ENCODE measurements at regions not wholly inside any gene's neighbourhood (a gene's known extent, or its start where the extent isn't known, plus 50 kb on each side); places are given as distances from the start of the nearest gene placed in this dataset.

DNA sequence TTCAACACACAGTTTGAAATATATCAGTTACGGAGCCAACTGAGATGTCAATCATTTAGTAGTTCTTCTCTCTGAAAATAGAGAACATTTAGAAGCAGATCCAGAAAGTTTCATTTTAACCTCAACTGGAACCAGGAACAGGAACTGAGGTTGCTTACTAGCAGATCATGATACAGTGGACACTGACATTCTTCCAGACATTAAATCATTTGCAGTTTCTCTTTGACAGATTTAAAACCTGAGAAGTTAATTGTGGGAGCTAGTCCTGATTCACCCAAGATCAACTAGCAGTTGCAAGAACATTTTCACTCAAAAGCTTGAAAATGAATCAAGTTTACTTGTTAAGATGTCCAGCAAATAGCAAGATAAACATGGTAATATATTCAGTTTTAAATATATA, 135.4 kb downstream of the SLC17A6 start:
- DNase-seq (ENCODE audit: low spot score in 2 of 2) = no peak
- TF ChIP-seq, protein P1, sequence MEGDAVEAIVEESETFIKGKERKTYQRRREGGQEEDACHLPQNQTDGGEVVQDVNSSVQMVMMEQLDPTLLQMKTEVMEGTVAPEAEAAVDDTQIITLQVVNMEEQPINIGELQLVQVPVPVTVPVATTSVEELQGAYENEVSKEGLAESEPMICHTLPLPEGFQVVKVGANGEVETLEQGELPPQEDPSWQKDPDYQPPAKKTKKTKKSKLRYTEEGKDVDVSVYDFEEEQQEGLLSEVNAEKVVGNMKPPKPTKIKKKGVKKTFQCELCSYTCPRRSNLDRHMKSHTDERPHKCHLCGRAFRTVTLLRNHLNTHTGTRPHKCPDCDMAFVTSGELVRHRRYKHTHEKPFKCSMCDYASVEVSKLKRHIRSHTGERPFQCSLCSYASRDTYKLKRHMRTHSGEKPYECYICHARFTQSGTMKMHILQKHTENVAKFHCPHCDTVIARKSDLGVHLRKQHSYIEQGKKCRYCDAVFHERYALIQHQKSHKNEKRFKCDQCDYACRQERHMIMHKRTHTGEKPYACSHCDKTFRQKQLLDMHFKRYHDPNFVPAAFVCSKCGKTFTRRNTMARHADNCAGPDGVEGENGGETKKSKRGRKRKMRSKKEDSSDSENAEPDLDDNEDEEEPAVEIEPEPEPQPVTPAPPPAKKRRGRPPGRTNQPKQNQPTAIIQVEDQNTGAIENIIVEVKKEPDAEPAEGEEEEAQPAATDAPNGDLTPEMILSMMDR (IDR thresholded peaks at IDR 0.05) = no peak
- TF ChIP-seq POLR2A (IDR thresholded peaks at IDR 0.05) = no peak
- 84 to 93% methylated on average over 1 of the region's 1 CpG for WGBS, 2 donors
- H3K4me3 ChIP-seq (ENCODE audit: low read depth, poor library complexity, severe bottlenecking) = no peak overlapping the region
- intact Hi-C loops (cut with DNase I; ENCODE audit: low total_unique reads) = no loop called here

DNA sequence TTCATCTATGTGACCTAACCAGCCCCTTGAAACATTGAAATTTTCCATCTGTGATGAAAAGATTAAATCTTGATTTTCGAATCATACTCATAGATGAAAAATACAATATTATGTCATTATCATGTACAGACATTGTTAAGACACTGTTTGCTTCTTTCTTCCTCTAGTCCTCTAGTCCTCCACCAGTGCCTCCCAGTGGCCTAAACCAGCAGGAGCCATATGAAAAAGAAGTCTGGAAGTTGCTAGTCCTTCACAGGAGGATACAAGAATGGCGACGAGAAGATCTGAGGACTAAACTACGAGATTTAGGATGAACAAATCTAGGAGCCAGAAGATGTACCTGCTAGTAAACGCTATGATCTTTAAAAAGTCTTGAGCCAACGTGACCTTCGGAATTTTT, 134.1 kb downstream of the SLC17A6 start:
- WGBS, 2 donors = 85 to 91% methylated on average over 7 of the region's 7 CpGs
- intact Hi-C loops (cut with DNase I; ENCODE audit: low total_unique reads) = no loop called here
- no peak for DNase-seq (ENCODE audit: low spot score in 2 of 2)
- TF ChIP-seq, protein P1 (IDR thresholded peaks at IDR 0.05) = no peak
- TF ChIP-seq POLR2A (IDR thresholded peaks at IDR 0.05) = no peak
- H3K4me3 ChIP-seq (ENCODE audit: low read depth, poor library complexity, severe bottlenecking) = no peak overlapping the region

DNA sequence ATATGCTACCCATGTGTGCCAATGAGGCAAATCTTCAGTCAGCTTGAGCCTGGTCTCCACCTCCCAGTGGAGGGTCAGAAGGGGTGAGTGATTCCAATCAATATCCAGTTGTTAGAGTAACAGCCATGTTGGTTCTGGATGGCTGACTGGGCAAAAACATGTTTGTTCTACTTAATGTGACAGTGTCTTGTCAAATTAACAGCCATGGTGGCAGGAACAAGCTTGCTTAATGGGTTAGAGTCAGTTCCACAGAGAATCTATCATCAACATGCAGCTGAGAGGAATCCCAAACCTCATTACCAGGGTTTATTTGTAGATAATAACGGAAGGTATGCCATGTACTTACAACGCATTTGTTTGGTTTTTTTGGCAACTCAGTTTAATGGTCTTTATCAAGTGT, 133.2 kb downstream of the SLC17A6 start:
- H3K4me3 ChIP-seq (ENCODE audit: low read depth, poor library complexity, severe bottlenecking) = no peak overlapping the region
- no peak for DNase-seq (ENCODE audit: low spot score in 2 of 2)
- 93 to 95% methylated on average over 2 of the region's 2 CpGs for WGBS, 2 donors
- TF ChIP-seq, protein P1 (IDR thresholded peaks at IDR 0.05) = no peak
- TF ChIP-seq POLR2A (IDR thresholded peaks at IDR 0.05) = no peak
- intact Hi-C loops (cut with DNase I; ENCODE audit: low total_unique reads) = no loop called here

DNA sequence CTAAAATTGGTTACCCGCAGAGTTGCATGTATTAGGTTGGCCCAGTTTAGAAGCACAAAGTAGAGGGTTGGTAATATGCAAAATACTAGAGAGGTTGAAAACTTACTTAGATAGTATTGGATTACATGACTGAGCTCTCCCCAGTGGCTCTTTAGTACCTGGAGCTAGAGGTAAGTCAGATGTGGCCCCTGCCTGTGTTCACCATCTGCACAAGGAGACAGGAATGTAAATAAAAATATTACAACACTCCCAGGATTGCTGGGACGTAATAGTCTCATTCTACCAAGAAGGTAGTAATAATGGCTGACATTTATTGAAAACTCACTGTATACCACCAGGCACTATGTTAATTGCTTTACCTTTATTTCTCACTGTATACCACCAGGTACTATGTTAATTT, 129.6 kb downstream of the SLC17A6 start:
- 91 to 97% methylated on average over 2 of the region's 2 CpGs for WGBS, 2 donors
- no peak overlapping the region for H3K4me3 ChIP-seq (ENCODE audit: low read depth, poor library complexity, severe bottlenecking)
- no peak for DNase-seq (ENCODE audit: low spot score in 2 of 2)
- TF ChIP-seq POLR2A (IDR thresholded peaks at IDR 0.05) = no peak
- TF ChIP-seq, protein P1 (IDR thresholded peaks at IDR 0.05) = no peak
- intact Hi-C loops (cut with DNase I; ENCODE audit: low total_unique reads) = no loop called here

DNA sequence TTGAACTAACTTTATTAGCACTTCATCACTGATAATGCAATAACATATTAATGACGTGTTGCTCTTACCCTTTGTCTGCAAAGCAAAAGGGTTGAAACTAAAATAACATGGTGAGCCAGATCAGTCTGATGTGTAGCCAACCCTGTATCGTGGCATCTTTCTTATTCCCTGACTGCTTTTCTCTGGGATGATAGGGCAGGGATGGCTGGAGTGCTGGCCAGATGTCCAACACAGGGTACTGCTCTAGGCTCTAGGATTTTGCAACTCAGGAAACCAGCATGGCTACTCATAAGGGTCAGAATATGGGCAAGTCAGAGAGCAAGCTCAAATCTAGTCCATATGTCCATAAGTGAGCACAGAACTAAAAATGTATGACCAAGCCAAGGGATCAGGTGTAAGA, 129.1 kb downstream of the SLC17A6 start:
- intact Hi-C loops (cut with DNase I; ENCODE audit: low total_unique reads) = no loop called here
- no peak overlapping the region for H3K4me3 ChIP-seq (ENCODE audit: low read depth, poor library complexity, severe bottlenecking)
- TF ChIP-seq, protein P1 (IDR thresholded peaks at IDR 0.05) = no peak
- no peak for TF ChIP-seq POLR2A (IDR thresholded peaks at IDR 0.05)
- no peak for DNase-seq (ENCODE audit: low spot score in 2 of 2)
- WGBS, 2 donors = 68 to 94% methylated on average over 2 of the region's 2 CpGs

DNA sequence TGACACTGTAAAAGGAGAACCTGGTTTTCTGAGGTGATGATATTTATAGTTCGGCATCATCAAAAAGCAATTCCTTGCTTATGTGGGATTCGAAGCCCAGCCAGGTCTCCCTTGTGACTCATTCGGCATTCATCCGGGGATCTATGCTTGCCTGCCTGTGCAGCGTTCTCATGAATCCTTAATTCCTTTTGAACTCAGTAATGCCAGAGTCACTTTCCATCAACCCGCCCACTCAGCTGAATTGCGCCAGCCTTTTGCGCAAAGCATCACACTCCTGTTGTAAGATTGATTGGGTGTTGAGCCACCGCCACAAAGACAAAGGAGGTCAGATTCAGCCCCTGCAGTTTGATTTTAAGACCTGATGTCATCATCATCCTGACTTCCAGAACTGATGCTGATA, 128.6 kb downstream of the SLC17A6 start:
- no peak for DNase-seq (ENCODE audit: low spot score in 2 of 2)
- TF ChIP-seq, protein P1 (IDR thresholded peaks at IDR 0.05) = no peak
- TF ChIP-seq POLR2A (IDR thresholded peaks at IDR 0.05) = no peak
- intact Hi-C loops (cut with DNase I; ENCODE audit: low total_unique reads) = no loop called here
- WGBS, 2 donors = 70 to 75% methylated on average over 9 of the region's 9 CpGs
- H3K4me3 ChIP-seq (ENCODE audit: low read depth, poor library complexity, severe bottlenecking) = no peak overlapping the region
